HEK293 (cell line): ENCODE measurements at regions not wholly inside any gene's neighbourhood (a gene's known extent, or its start where the extent isn't known, plus 50 kb on each side); places are given as distances from the start of the nearest gene placed in this dataset.
"Not testable (repeated sequence)": the region's sequence is repeated elsewhere in the genome, so short reads cannot be mapped to it uniquely, and the experiment has no call there.

ENCODE experiments used
- CTCF ChIA-PET: fragments of 350-600 bp; formaldehyde crosslinking; extraction: SDS; loops from one replicate; lab custom pipeline; 2021; ENCODE audit warnings: antibody characterized with exemption; lab: Yijun Ruan, JAX
- POLR2A ChIA-PET: fragments of 300-600 bp; formaldehyde crosslinking; extraction: SDS; loops from one replicate; lab custom pipeline; 2020; ENCODE audit warnings: antibody characterized with exemption, inconsistent platforms; lab: Yijun Ruan, JAX
- H3K27ac ChIP-seq: fragments of 200-500 bp; sonication (Bioruptor generic); 2 replicates; pipeline ENCODE4 v1.5.1; 2014; ENCODE audit warnings: low read depth, low read length, control low read depth, inconsistent platforms; ENCODE audit errors: extremely low read depth
- H3K36me3 ChIP-seq, 2 experiments: fragments of 200-500 bp in 1 of 2; sonication (Bioruptor generic) in 1 of 2; 1 replicate in 1 of 2; 2 replicates in 1 of 2; pipeline ENCODE4 v1.5.1; 2014 to 2017; ENCODE audit warnings: inconsistent platforms in 2 of 2, low read length in 2 of 2; ENCODE audit not compliant: control insufficient read depth in 2 of 2, insufficient read depth in 1 of 2
- H3K4me1 ChIP-seq: fragments of 200-500 bp; sonication (Bioruptor generic); 2 replicates; pipeline ENCODE4 v1.5.1; 2014; ENCODE audit warnings: mild to moderate bottlenecking, low read length, inconsistent platforms; ENCODE audit not compliant: control insufficient read depth, insufficient read depth
- H3K4me3 ChIP-seq: 2 replicates; pipeline ENCODE4 v1.5.1; 2011; ENCODE audit warnings: low read depth, mild to moderate bottlenecking, control low read depth, low read length, moderate library complexity
- H3K9me3 ChIP-seq: fragments of 200-500 bp; sonication (Bioruptor generic); 2 replicates; pipeline ENCODE4 v1.5.1; 2014; ENCODE audit warnings: low read depth, low read length, inconsistent platforms; ENCODE audit not compliant: control insufficient read depth, insufficient read depth
- HIC1 ChIP-seq: fragments of 450-650 bp; formaldehyde crosslinking; IDR thresholded peaks from 2 replicates; pipeline ENCODE4 v1.5.1; 2016; ENCODE audit warnings: missing biosample characterization, missing genetic modification characterization
- HOXD13 ChIP-seq: sonication (generic); formaldehyde crosslinking; IDR thresholded peaks from 2 replicates; pipeline ENCODE4 v1.8.0; 2022; ENCODE audit warnings: missing genetic modification reagents, borderline replicate concordance
- ZBTB26 ChIP-seq: fragments of 450-650 bp; formaldehyde crosslinking; optimal IDR thresholded peaks from 2 replicates; pipeline ENCODE3; 2016; ENCODE audit warnings: missing biosample characterization, mild to moderate bottlenecking, missing genetic modification characterization
- ZFP69B ChIP-seq: fragments of 450-650 bp; formaldehyde crosslinking; IDR thresholded peaks from 2 replicates; pipeline ENCODE4 v1.5.1; 2016; ENCODE audit warnings: missing biosample characterization, missing genetic modification characterization
- ZNF155 ChIP-seq: fragments of 450-650 bp; formaldehyde crosslinking; IDR thresholded peaks from 2 replicates; pipeline ENCODE4 v1.5.1; 2016; ENCODE audit warnings: missing biosample characterization, missing genetic modification characterization
- ZNF221 ChIP-seq: fragments of 450-650 bp; formaldehyde crosslinking; IDR thresholded peaks from 2 replicates; pipeline ENCODE4 v1.5.1; 2017; ENCODE audit warnings: missing biosample characterization, missing genetic modification characterization, borderline replicate concordance
- ZNF23 ChIP-seq: fragments of 450-650 bp; formaldehyde crosslinking; IDR thresholded peaks from 2 replicates; pipeline ENCODE4 v1.5.1; 2016; ENCODE audit warnings: missing biosample characterization, missing genetic modification characterization, borderline replicate concordance
- ZNF248 ChIP-seq: fragments of 450-650 bp; formaldehyde crosslinking; IDR thresholded peaks from 2 replicates; pipeline ENCODE4 v1.5.1; 2017; ENCODE audit warnings: missing biosample characterization, missing genetic modification characterization
- ZNF302 ChIP-seq: fragments of 450-650 bp; formaldehyde crosslinking; IDR thresholded peaks from 2 replicates; pipeline ENCODE4 v1.5.1; 2016; ENCODE audit warnings: missing biosample characterization, missing genetic modification characterization, low read depth
- ZNF311 ChIP-seq: fragments of 450-650 bp; formaldehyde crosslinking; IDR thresholded peaks from 2 replicates; pipeline ENCODE4 v1.5.1; 2017; ENCODE audit warnings: missing biosample characterization, missing genetic modification characterization, borderline replicate concordance
- ZNF354C ChIP-seq: fragments of 450-650 bp; formaldehyde crosslinking; IDR thresholded peaks from 2 replicates; pipeline ENCODE4 v1.5.1; 2016; ENCODE audit warnings: missing biosample characterization, missing genetic modification characterization, low read depth, borderline replicate concordance
- ZNF391 ChIP-seq: fragments of 450-650 bp; formaldehyde crosslinking; IDR thresholded peaks from 2 replicates; pipeline ENCODE4 v1.5.1; 2016; ENCODE audit warnings: low read depth, missing biosample characterization, missing genetic modification characterization, borderline replicate concordance
- ZNF514 ChIP-seq: fragments of 450-650 bp; formaldehyde crosslinking; IDR thresholded peaks from 2 replicates; pipeline ENCODE4 v1.5.1; 2016; ENCODE audit warnings: missing biosample characterization, missing genetic modification characterization
- ZNF548 ChIP-seq: fragments of 450-650 bp; formaldehyde crosslinking; IDR thresholded peaks from 2 replicates; pipeline ENCODE4 v1.5.1; 2016; ENCODE audit warnings: missing biosample characterization, missing genetic modification characterization
- ZNF555 ChIP-seq: fragments of 450-650 bp; formaldehyde crosslinking; conservative IDR thresholded peaks from 2 replicates; pipeline ENCODE4 v1.5.1; 2017; ENCODE audit warnings: missing biosample characterization, mild to moderate bottlenecking, missing genetic modification characterization, inconsistent platforms
- ZNF677 ChIP-seq: fragments of 450-650 bp; IDR thresholded peaks from 2 replicates; pipeline ENCODE4 v1.5.0; 2018; ENCODE audit warnings: missing biosample characterization, mild to moderate bottlenecking, missing genetic modification characterization, moderate library complexity
- ZSCAN30 ChIP-seq: fragments of 450-650 bp; IDR thresholded peaks from 2 replicates; pipeline ENCODE4 v1.5.1; 2018; ENCODE audit warnings: missing biosample characterization, mild to moderate bottlenecking, missing genetic modification characterization, moderate library complexity
- TF ChIP-seq, protein P1 (sequence below): fragments of 450-650 bp; formaldehyde crosslinking; conservative IDR thresholded peaks from 2 replicates; pipeline ENCODE4 v1.5.1; 2016; ENCODE audit warnings: low read depth, missing biosample characterization, missing genetic modification characterization
- TF ChIP-seq, protein P2 (sequence below): fragments of 450-650 bp; formaldehyde crosslinking; IDR thresholded peaks from 2 replicates; pipeline ENCODE4 v1.5.1; 2017; ENCODE audit warnings: missing biosample characterization, missing genetic modification characterization

- TF ChIP-seq, protein P1, sequence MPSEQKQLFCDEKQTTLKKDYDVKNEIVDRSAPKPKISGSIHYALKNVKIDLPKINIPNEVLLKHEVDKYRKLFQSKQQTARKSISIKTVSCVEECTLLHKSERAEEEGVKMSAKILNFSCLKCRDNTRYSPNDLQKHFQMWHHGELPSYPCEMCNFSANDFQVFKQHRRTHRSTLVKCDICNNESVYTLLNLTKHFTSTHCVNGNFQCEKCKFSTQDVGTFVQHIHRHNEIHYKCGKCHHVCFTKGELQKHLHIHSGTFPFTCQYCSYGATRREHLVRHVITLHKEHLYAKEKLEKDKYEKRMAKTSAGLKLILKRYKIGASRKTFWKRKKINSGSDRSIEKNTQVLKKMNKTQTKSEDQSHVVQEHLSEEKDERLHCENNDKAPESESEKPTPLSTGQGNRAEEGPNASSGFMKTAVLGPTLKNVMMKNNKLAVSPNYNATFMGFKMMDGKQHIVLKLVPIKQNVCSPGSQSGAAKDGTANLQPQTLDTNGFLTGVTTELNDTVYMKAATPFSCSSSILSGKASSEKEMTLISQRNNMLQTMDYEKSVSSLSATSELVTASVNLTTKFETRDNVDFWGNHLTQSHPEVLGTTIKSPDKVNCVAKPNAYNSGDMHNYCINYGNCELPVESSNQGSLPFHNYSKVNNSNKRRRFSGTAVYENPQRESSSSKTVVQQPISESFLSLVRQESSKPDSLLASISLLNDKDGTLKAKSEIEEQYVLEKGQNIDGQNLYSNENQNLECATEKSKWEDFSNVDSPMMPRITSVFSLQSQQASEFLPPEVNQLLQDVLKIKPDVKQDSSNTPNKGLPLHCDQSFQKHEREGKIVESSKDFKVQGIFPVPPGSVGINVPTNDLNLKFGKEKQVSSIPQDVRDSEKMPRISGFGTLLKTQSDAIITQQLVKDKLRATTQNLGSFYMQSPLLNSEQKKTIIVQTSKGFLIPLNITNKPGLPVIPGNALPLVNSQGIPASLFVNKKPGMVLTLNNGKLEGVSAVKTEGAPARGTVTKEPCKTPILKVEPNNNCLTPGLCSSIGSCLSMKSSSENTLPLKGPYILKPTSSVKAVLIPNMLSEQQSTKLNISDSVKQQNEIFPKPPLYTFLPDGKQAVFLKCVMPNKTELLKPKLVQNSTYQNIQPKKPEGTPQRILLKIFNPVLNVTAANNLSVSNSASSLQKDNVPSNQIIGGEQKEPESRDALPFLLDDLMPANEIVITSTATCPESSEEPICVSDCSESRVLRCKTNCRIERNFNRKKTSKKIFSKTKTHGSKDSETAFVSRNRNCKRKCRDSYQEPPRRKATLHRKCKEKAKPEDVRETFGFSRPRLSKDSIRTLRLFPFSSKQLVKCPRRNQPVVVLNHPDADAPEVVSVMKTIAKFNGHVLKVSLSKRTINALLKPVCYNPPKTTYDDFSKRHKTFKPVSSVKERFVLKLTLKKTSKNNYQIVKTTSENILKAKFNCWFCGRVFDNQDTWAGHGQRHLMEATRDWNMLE (tag by site-specific recombination), result no peak
- TF ChIP-seq ZNF555 (tag by site-specific recombination) (no peak), ZNF514 (tag by site-specific recombination) (no peak), ZNF248 (no peak), HOXD13 (no peak), ZNF391 (tag by site-specific recombination) (no peak), ZNF548 (tag by site-specific recombination) (no peak), ZNF155 (tag by site-specific recombination) (no peak), ZBTB26 (tag by site-specific recombination) (no peak)
- TF ChIP-seq, protein P2, sequence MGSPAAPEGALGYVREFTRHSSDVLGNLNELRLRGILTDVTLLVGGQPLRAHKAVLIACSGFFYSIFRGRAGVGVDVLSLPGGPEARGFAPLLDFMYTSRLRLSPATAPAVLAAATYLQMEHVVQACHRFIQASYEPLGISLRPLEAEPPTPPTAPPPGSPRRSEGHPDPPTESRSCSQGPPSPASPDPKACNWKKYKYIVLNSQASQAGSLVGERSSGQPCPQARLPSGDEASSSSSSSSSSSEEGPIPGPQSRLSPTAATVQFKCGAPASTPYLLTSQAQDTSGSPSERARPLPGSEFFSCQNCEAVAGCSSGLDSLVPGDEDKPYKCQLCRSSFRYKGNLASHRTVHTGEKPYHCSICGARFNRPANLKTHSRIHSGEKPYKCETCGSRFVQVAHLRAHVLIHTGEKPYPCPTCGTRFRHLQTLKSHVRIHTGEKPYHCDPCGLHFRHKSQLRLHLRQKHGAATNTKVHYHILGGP, result no peak
Measured at GRCh38 chr13:61214551-61214950, 201.1 kb downstream of the PCDH20 start (continued).

GRCh38 chr13:61205898-61206297 lies 209.8 kb downstream of the PCDH20 start:
- POLR2A ChIA-PET, H3K9me3 ChIP-seq, H3K27ac ChIP-seq, H3K36me3 ChIP-seq, H3K4me3 ChIP-seq, H3K4me1 ChIP-seq, CTCF ChIA-PET: not testable (repeated sequence)

- no peak overlapping the region for H3K27ac ChIP-seq
- CTCF ChIA-PET, result no interaction called here
- no peak overlapping the region for H3K4me3 ChIP-seq
- no peaks in the 10 kb centered on the region for H3K4me1 ChIP-seq
- TF ChIP-seq ZSCAN30 (tag by site-specific recombination) (no peak), ZNF514 (tag by site-specific recombination) (no peak), ZNF221 (tag by site-specific recombination) (no peak), ZFP69B (no peak), ZNF23 (tag by site-specific recombination) (no peak), ZNF677 (tag by site-specific recombination) (no peak), HIC1 (no peak), ZNF302 (no peak), ZNF354C (tag by site-specific recombination) (no peak), ZNF311 (tag by site-specific recombination) (no peak)
- TF ChIP-seq, all 188 proteins: peak for 0
- no peaks in the 10 kb centered on the region for H3K9me3 ChIP-seq
- H3K36me3 ChIP-seq, result no peaks in the 10 kb centered on the region
- POLR2A ChIA-PET, result no interaction called here
Measured at GRCh38 chr13:61204025-61204424, 211.6 kb downstream of the PCDH20 start.
